ENCODE measurements at regions not wholly inside any gene's neighbourhood (a gene's known extent, or its start where the extent isn't known, plus 50 kb on each side); places are given as distances from the start of the nearest gene placed in this dataset.
"Not testable (repeated sequence)": the region's sequence is repeated elsewhere in the genome, so short reads cannot be mapped to it uniquely, and the experiment has no call there.

DNA sequence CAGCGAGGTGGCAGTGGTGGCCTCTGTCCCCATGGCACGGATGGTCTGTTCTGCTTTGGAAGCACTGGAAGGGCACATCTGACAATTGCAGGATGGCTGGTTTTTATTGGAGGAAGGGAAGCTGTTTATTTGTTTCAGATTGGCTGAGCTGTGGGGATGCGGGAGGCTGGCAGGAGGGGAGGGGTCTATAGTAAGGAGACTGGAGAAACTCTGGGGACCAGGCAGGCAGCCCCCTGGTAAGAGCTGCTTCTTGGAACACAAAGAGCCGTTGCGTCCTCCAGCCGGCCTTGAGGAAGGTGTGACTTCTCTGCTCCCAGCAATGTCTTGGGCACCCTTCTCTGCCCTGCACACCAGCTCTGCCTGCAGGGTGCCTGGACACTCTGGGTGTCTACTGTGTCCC is 85.1 kb upstream of the SPDYE9 start:
- not testable (repeated sequence) for DNase-seq

DNA sequence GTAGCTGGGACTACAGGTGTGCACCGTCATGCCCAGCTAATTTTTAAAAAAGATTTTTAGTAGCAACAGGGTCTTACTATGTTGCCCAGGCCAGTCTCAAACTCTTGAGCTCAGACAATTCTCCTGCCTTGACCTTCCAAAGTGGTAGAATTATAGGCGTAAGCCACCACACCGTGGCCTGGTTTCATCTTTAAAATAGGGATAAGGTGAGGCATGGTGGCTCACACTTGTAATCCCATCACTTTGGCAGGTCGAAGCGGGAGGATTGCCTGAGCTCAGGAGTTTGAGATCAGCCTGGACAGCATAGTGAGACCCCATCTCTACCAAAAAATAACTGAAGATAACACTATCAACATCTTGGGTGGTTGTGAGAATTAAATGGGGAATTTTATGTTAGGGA is 84.6 kb upstream of the SPDYE9 start:
- not testable (repeated sequence) for DNase-seq

DNA sequence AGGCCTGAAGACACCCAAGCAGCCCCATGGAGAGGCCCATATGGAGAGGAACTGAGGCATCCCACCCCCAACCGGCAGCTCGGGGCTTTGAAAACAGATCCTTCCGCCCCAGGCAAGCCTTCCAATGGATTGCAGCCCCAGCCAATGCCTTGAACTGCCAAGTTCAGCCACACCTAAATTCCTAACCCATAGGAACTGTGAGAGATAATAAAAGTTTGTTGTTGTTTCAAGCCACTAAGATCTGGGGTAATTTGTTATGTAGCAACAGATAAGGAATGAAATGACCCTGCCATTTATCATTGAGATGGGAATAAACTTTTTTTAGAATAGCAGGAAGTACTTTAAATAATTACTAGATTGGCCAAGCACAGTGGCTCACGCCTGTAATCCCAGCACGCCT is 80.3 kb upstream of the SPDYE9 start:
- DNase-seq = not testable (repeated sequence)

DNA sequence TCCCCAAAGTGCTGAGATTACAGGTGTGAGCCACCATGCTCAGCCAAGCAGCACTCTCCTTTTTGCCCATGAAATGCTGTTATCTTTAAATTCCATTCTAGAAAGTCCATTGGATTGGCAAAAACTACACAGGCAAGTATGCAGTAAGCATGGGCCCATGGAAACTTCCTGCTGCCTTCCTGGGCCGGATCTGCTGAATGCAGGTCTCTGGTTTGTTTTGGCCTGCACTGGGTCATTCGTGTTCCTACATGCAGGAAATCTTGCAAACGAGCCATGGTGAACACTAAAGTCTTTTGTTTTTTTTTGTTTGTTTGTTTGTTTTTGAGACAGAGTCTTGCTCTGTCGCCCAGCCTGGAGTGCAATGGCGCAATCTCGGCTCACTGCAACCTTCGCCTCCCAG is 76.8 kb upstream of the SPDYE9 start:
- not testable (repeated sequence) for DNase-seq

DNA sequence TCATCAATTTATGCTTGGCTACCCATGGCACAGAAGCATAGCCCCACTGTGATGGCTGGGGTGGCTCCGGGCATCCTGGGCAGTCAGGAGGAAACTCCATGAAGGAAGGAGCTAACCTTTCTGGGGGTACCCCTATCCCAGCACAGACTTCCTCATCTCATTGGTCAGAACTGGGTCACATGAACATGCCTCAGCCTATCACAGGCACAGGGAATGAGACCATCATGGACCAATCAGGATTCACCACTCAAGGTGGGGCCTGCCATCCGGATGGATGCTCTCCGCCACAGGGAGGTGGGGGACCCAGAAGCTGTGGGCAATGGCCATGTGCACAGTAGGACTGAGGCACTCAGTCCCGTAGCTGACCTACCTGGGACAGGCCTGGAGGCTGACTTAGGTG is 75.9 kb upstream of the SPDYE9 start:
- not testable (repeated sequence) for DNase-seq

DNA sequence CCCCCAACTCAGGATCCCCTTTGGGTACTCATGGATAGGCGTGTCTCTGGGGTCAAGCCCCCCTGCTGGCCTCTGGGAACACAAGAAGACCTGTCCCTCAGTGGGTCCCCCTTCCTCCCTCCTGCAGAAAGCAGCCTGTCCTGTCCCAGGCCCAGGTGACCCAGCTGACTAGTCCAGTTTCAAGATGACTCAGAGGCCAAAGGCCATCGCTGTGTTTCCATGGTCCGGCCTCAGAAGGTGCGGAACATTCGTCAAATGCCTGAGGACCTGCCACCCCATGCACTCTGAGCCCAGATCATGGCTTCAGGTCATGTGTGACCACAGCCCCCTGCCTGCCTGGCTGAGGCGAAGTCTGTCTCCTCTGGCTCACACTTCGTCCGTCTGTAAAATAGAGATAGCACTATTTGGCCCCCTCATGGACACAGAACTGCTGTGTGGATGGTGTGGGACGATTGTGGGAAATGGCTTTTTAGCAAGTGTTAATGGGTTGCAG is 71.4 kb upstream of the SPDYE9 start:
- not testable (repeated sequence) for DNase-seq

DNA sequence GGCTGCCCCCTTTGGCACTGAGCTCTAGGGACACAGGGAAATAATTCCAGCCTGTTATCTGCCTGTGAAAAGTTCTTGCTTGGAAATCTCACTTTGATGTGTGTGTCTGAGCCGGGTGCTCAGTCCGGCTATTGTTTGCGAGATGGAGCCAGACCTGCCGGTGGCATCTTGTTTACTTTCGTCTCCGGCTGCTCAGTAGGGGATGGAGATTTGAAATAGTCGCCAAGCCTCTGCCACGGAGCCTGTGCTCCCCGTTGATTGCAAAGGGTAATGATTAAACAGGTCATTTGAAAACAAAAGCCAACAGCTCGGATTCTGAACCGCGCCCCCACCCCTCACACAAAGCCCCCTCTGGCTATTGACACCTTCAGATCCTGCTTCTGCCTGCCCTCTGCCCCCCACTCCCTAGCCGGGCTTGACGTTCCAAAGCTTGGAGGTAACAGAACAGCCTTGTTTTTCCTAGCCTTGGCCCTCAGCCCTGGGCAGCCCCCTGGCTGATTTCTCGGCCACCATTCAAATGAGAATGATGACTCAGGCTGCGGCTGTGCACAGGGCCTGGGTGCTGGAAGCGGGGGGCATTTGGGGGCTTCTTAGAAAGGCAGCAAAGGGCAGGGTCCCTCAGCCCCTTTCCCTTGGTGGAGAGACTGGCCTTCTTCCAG is 70.8 kb upstream of the SPDYE9 start:
- DNase-seq = not testable (repeated sequence)

DNA sequence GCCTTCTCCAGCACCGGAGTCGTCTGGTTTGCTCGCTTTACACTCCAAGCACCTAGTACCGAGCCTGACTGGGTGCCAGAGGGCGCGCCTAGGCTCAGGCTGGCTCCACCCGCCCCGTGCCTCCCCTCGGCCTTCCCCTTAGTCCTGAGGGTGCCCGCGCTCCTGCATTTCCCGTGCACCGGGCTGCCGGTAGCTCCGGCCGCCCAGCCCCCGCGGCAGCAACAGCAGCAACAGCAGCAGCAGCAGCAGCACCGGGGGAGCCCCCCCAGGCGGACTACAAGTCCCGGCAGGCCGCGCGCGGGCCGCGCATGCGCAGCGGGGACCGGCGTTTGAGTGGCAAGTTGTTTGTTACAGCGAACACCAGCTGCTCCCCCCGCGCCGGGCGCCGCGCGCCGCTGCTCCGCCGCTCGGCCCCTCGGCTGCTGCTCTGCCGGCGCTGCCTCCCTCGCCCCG is 68.8 kb upstream of the SPDYE9 start:
- DNase-seq = peak; percentile 72

DNA sequence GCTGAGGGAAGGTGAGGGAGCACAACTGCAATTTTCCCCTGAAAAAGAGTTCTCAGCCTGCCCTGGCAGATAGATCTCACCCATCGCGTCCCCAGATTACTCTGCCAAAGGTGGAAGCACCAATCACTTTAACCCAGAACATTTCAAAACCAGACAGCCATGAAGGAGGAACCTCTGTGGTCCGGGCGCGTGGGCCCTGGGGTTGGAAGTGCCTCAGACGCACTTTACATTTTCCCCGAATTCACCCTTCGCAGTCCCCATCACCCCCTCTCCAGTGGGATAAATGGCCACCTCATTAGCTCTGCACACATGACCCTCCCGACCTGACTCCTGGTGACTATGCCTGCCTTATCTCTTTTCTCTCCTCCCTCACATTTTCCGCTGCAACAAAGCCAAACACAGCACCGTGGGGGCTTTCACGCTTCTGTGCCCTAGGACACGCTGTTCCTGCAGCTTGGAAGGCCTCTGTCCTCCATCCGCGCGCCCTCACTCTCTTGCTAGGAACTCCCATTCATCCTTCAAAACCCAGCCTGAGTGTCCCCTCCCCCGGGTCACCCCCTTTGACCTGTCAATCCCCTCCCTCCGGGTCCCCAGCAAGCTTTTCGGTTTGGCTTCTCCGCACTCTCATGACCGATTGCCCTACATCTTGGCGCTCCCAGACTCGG is 68.2 kb upstream of the SPDYE9 start:
- not testable (repeated sequence) for DNase-seq

DNA sequence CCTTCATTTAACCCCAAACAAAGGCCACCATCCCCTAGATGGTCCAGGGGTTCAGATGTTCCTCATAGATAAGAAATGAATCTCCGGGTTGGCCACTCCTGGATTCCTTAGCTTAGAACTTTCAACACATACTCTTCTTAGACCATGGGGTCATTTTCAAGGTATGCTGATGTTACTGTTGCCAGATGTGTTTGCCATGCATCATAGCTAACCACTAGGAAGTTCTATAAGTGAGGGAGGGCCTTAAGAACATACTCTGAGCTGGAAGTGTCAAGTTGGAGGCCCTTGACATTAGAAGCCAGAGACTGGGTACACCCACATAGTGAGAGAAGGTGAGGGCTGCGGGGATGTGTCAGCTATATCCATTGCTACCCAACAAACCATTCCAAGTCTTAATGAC is 62.7 kb upstream of the SPDYE9 start:
- not testable (repeated sequence) for DNase-seq

DNA sequence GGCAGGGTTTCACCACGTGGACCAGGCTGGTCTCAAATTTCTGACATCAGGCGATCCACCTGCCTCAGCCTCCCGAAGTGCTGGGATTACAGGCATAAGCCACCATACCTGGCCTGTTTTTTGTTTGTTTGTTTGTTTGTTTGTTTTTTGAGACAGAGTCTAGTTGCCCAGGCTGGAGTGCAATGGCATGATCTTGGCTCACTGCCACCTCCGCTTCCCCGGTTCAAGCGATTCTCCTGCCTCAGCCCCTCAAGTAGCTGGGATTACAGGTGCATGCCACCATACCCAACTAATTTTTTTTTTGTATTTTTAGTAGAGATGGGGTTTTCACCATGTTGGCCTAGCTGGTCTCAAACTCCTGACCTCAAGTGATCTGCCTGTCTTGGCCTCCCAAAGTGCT is 61.8 kb upstream of the SPDYE9 start:
- not testable (repeated sequence) for DNase-seq

DNA sequence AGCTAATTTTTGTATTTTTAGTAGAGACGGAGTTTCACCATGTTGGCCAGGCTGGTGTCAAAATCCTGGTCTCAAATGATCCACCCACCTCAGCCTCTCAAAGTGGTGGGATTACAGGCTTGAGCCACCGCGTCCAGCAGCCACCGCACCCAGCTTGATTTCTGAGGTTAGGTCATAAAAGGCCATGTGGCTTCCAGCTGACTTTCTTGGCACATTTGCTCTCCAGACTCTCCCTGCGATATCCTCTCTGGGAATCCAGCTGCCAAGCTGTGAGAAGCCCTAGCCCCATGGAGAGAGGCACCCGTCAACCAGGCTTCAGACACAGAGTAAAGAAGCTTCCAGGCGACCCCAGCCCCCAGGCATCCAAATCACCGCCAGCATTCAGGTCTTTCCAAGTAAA is 58.2 kb upstream of the SPDYE9 start:
- not testable (repeated sequence) for DNase-seq

DNA sequence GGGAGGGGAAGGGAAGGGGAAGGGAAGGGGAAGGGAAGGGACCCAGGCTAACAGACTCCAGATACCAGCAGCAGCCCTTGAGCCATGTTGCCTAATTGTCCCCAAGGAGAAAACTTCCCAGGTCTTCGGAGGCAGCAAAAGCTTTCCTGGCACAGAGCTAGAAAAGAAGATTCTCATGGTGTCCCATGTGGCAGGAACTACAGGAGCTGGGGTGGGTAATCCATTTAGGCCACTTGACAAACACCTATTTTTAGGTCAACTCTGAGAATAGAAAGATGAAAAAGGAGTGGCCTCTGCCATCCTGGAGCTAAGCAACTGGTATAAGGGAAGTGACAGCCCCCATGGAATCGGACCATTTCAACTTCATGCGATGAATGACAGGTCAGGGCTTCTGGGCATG is 52.1 kb upstream of the SPDYE9 start:
- DNase-seq = not testable (repeated sequence)
